ENCODE measurements at regions not wholly inside any gene's neighbourhood (a gene's known extent, or its start where the extent isn't known, plus 50 kb on each side); places are given as distances from the start of the nearest gene placed in this dataset.

DNA sequence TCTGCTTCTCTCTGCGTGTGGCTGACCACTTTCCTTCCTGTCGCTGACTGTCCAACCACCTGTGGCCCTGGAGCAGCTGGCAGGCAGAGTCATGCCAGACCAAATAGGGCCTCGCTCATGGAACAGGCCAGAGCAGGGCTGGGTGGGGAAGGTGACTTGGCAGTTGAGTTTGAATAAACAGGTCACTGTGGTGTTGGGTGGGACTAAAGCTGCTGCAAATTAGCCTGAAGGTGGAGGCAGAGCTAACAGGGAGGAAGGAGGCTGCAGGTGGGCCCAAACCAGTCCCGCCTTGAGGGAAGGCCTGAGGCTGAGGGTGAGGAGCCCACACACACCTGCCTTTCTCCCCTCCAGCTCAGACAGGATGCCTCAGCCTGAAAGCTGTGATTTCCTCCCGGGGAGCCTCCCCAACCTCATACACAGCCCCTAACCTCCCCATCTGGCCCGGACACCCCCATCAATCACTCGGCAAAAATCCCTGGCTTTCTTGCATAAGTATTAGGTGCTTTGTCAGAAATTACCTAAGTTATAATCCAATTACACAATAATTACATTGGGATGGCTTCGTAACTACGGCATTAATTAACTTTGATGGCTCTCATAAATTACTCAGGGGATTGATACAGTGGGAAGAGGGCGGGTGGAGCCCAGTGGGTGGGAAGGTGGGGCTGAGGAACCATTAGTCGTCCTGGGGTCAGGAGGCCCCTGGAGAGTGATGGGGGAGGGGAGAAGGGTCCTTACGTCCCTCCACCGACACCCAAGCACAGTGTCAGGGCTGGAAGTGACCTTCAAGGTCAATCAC is 97.7 kb upstream of the PCBD1 start:
- TF ChIP-seq, protein P1, sequence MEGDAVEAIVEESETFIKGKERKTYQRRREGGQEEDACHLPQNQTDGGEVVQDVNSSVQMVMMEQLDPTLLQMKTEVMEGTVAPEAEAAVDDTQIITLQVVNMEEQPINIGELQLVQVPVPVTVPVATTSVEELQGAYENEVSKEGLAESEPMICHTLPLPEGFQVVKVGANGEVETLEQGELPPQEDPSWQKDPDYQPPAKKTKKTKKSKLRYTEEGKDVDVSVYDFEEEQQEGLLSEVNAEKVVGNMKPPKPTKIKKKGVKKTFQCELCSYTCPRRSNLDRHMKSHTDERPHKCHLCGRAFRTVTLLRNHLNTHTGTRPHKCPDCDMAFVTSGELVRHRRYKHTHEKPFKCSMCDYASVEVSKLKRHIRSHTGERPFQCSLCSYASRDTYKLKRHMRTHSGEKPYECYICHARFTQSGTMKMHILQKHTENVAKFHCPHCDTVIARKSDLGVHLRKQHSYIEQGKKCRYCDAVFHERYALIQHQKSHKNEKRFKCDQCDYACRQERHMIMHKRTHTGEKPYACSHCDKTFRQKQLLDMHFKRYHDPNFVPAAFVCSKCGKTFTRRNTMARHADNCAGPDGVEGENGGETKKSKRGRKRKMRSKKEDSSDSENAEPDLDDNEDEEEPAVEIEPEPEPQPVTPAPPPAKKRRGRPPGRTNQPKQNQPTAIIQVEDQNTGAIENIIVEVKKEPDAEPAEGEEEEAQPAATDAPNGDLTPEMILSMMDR (IDR thresholded peaks at IDR 0.05): no peak
- no peak for TF ChIP-seq POLR2A (IDR thresholded peaks at IDR 0.05)

Data from thyroid gland (tissue), 4 donors.